Smooth muscle cell (in vitro differentiated cells): ENCODE measurements at regions not wholly inside any gene's neighbourhood (a gene's known extent, or its start where the extent isn't known, plus 50 kb on each side); places are given as distances from the start of the nearest gene placed in this dataset.
A peak's percentile ranks its signal among the peaks of the same experiment; 100 is the strongest.

Experiments
- DNase-seq: peaks from one replicate; lab custom pipeline; 2025; ENCODE audit not compliant: unreplicated experiment; lab: John Stamatoyannopoulos, UW
- H2AFZ ChIP-seq: fragments of 200-600 bp; sonication (generic); 2 replicates; pipeline ENCODE4 v1.6.0; 2016; ENCODE audit warnings: antibody characterized with exemption, low read depth, mild to moderate bottlenecking
- H3F3A ChIP-seq: fragments of 200-600 bp; sonication (generic); 2 replicates; pipeline ENCODE4 v1.6.0; 2017; ENCODE audit warnings: antibody characterized with exemption, low read depth
- H3K27ac ChIP-seq: fragments of 200-600 bp; sonication (generic); 2 replicates; pipeline ENCODE4 v1.5.1; 2016; ENCODE audit warnings: low read depth, mild to moderate bottlenecking
- H3K27me3 ChIP-seq: fragments of 200-600 bp; sonication (generic); 2 replicates; pipeline ENCODE4 v1.6.1; 2016; ENCODE audit warnings: low read depth, mild to moderate bottlenecking
- H3K36me3 ChIP-seq: fragments of 200-600 bp; sonication (generic); 2 replicates; pipeline ENCODE4 v1.5.1; 2016; ENCODE audit warnings: low read depth
- H3K4me1 ChIP-seq: fragments of 200-600 bp; sonication (generic); 2 replicates; pipeline ENCODE4 v1.5.1; 2016; ENCODE audit warnings: low read depth
- H3K4me2 ChIP-seq: fragments of 200-600 bp; sonication (generic); 2 replicates; pipeline ENCODE4 v1.6.0; 2016; ENCODE audit warnings: mild to moderate bottlenecking
- H3K4me3 ChIP-seq: fragments of 200-600 bp; sonication (generic); 2 replicates; pipeline ENCODE4 v1.5.1; 2016; ENCODE audit warnings: mild to moderate bottlenecking
- H3K79me2 ChIP-seq: fragments of 200-600 bp; sonication (generic); 2 replicates; pipeline ENCODE4 v1.6.0; 2016; ENCODE audit warnings: low read depth, mild to moderate bottlenecking
- H3K9ac ChIP-seq: fragments of 200-600 bp; sonication (generic); 2 replicates; pipeline ENCODE4 v1.6.0; 2016; ENCODE audit warnings: low read depth
- H3K9me3 ChIP-seq: fragments of 200-600 bp; sonication (generic); replicated peaks from 2 replicates; pipeline ENCODE4 v1.5.1; 2016; ENCODE audit warnings: low read depth
- H4K20me1 ChIP-seq: fragments of 200-600 bp; sonication (generic); 2 replicates; pipeline ENCODE4 v1.6.0; 2016; ENCODE audit warnings: low read depth
- WGBS: methylation state at CpG from one replicate; pipeline ENCODE4 v1.1.7; 2016; ENCODE audit warnings: low lambda C conversion rate; 5-methylcytosine and 5-hydroxymethylcytosine counted together
- TF ChIP-seq, protein P1 (sequence below): fragments of 200-600 bp; sonication (generic); IDR thresholded peaks from 2 replicates; pipeline ENCODE4 v1.5.1; 2017; ENCODE audit warnings: borderline replicate concordance, mild to moderate bottlenecking, antibody characterized with exemption; ENCODE audit not compliant: insufficient read depth, poor library complexity, severe bottlenecking

DNA sequence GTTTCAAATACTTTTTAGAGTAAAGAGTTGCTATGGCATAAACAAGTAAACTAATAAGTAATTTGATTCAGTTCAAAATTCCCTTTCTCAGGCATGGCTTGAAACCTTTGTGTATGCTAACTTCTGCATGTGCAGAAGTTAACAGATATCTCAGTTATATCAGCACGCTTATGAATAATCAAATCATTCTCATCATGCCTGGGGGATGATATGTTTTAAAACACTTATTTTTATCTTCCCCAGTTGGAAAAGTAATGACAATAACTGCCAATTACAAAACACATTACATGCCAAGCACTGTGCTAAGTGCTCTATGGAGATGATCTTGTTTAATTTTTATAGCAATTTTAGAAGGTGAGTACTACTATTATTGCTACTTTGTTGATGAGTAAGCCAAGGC lies 146.4 kb downstream of the YIPF5 start:
- Histone ChIP-seq H3K27me3 (no peaks in the 10 kb centered on the region), H3K36me3 (no peaks in the 10 kb centered on the region), H3K79me2 (no peaks in the 10 kb centered on the region), H3K4me1 (no peaks in the 10 kb centered on the region), H3F3A (peaks cover 3% of the 10 kb centered on the region), H3K9ac (no peak overlapping the region), H4K20me1 (no peaks in the 10 kb centered on the region), H3K4me2 (no peak overlapping the region), H3K9me3 (no peaks in the 10 kb centered on the region), H3K4me3 (no peak overlapping the region), H3K27ac (no peak overlapping the region), H2AFZ (no peak overlapping the region)
- TF ChIP-seq, protein P1, sequence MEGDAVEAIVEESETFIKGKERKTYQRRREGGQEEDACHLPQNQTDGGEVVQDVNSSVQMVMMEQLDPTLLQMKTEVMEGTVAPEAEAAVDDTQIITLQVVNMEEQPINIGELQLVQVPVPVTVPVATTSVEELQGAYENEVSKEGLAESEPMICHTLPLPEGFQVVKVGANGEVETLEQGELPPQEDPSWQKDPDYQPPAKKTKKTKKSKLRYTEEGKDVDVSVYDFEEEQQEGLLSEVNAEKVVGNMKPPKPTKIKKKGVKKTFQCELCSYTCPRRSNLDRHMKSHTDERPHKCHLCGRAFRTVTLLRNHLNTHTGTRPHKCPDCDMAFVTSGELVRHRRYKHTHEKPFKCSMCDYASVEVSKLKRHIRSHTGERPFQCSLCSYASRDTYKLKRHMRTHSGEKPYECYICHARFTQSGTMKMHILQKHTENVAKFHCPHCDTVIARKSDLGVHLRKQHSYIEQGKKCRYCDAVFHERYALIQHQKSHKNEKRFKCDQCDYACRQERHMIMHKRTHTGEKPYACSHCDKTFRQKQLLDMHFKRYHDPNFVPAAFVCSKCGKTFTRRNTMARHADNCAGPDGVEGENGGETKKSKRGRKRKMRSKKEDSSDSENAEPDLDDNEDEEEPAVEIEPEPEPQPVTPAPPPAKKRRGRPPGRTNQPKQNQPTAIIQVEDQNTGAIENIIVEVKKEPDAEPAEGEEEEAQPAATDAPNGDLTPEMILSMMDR = no peak
- no peak for DNase-seq
- WGBS = 100% methylated on average over 1 of the region's 1 CpG

DNA sequence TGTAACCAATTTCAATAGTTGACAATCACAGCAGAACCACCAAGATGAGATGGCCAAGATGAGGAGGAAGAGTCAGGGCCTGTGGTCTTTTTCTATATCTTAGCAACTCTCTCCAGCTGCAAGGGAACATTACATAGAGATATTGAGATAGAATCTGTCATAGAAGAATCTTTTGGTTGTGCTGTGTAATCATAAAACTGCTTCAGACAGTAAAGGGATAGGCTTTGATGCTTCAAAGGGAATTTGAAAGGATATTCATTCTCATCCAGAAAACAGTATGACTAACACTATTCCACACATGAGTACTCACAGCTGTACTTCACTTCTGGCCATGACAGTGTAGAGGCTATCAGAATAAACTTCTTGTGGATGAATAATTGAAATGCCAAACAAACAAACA lies 145.9 kb downstream of the YIPF5 start:
- Histone ChIP-seq H3K4me2 (no peak overlapping the region), H4K20me1 (no peaks in the 10 kb centered on the region), H3K27me3 (no peaks in the 10 kb centered on the region), H3K36me3 (no peaks in the 10 kb centered on the region), H3K9ac (no peak overlapping the region), H3K79me2 (no peaks in the 10 kb centered on the region), H3K27ac (no peak overlapping the region), H3F3A (peaks cover 3% of the 10 kb centered on the region), H3K4me1 (no peaks in the 10 kb centered on the region), H3K4me3 (no peak overlapping the region), H2AFZ (no peak overlapping the region), H3K9me3 (no peaks in the 10 kb centered on the region)
- TF ChIP-seq, protein P1 = no peak
- no peak for DNase-seq

DNA sequence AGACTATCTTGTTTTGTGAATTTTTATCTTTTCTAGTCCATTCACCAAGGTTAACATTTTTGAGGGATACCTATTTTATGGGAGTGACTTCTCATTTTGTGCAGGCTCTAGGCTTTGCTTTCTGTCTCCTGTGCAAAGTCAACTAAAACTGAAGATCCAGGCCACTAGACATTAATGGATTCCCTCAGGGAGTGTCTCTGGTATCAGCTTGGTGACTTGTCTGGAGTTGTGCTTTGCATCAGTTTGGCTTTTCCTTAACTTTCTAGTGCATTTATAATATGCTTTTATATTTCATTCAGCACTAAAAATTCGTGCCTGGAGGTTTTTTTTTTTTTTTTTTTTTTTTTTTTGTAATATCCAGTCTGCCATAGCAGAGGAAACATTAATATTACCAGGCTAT lies 144.2 kb downstream of the YIPF5 start:
- Histone ChIP-seq H3F3A (peaks cover 3% of the 10 kb centered on the region), H3K9me3 (no peaks in the 10 kb centered on the region), H3K27ac (no peak overlapping the region), H2AFZ (no peak overlapping the region), H3K9ac (no peak overlapping the region), H3K36me3 (no peaks in the 10 kb centered on the region), H3K4me2 (no peak overlapping the region), H3K79me2 (no peaks in the 10 kb centered on the region), H4K20me1 (no peaks in the 10 kb centered on the region), H3K4me1 (no peaks in the 10 kb centered on the region), H3K27me3 (no peaks in the 10 kb centered on the region), H3K4me3 (no peak overlapping the region)
- TF ChIP-seq, protein P1 = no peak
- WGBS = 63% methylated on average over 1 of the region's 1 CpG
- DNase-seq = no peak

DNA sequence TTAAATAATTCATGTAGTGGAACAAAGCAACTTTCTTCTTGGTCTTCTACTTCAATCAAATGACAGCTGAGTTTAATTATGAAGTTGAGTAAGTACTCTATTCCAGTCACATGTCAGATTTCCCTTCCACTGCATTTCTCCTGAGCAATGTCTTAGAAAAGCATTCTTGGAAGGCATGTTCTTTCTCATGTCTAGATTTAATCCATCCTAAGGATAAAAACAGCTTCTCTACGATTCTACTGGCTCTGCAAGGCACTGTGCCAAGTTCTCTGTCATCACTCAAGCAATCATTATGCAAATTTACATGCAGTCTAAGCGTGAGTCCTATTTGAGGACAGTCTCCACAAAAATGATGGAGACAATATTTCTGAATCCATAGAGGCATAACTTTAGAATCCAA lies 142.4 kb downstream of the YIPF5 start:
- Histone ChIP-seq H3K79me2 (no peaks in the 10 kb centered on the region), H3K36me3 (no peaks in the 10 kb centered on the region), H3K9me3 (no peaks in the 10 kb centered on the region), H3K4me2 (peak overlapping the region; percentile 64), H3K27ac (peak overlapping the region; percentile 80), H3K4me1 (no peaks in the 10 kb centered on the region), H4K20me1 (no peaks in the 10 kb centered on the region), H3K4me3 (no peak overlapping the region), H2AFZ (peak overlapping the region; percentile 31), H3K27me3 (no peaks in the 10 kb centered on the region), H3K9ac (peak overlapping the region; percentile 11), H3F3A (peaks cover 3% of the 10 kb centered on the region)
- 12% methylated on average over 2 of the region's 2 CpGs for WGBS
- TF ChIP-seq, protein P1 = no peak
- no peak for DNase-seq
